ENCODE measurements at regions not wholly inside any gene's neighbourhood (a gene's known extent, or its start where the extent isn't known, plus 50 kb on each side); places are given as distances from the start of the nearest gene placed in this dataset.

- Histone ChIP-seq H3K36me3 (ENCODE audit: control insufficient read depth, insufficient read depth, low read length) (no peaks in the 10 kb centered on the region), H3K27me3 (replicated peaks; ENCODE audit: control insufficient read depth, insufficient read depth, low read length) (no peaks in the 10 kb centered on the region), H3K4me3 (replicated peaks; ENCODE audit: low read depth, low read length) (no peak overlapping the region)
- no peak for TF ChIP-seq CTCF (IDR thresholded peaks at IDR 0.05; ENCODE audit: insufficient read depth, low read length, poor library complexity, severe bottlenecking)
- DNase-seq (ENCODE audit: extremely low read depth, insufficient read length), result no peak
Observed at GRCh38 chr14:23704890-23705289, 68.7 kb downstream of the DHRS2 start.

GRCh38 chr14:23707415-23707814 lies 71.3 kb downstream of the DHRS2 start:
- H3K36me3 ChIP-seq (ENCODE audit: control insufficient read depth, insufficient read depth, low read length), result no peaks in the 10 kb centered on the region
- no peaks in the 10 kb centered on the region for H3K27me3 ChIP-seq (replicated peaks; ENCODE audit: control insufficient read depth, insufficient read depth, low read length)
- no peak overlapping the region for H3K4me3 ChIP-seq (replicated peaks; ENCODE audit: low read depth, low read length)
- no peak for DNase-seq (ENCODE audit: extremely low read depth, insufficient read length)
- TF ChIP-seq CTCF (IDR thresholded peaks at IDR 0.05; ENCODE audit: insufficient read depth, low read length, poor library complexity, severe bottlenecking), result no peak

DNA sequence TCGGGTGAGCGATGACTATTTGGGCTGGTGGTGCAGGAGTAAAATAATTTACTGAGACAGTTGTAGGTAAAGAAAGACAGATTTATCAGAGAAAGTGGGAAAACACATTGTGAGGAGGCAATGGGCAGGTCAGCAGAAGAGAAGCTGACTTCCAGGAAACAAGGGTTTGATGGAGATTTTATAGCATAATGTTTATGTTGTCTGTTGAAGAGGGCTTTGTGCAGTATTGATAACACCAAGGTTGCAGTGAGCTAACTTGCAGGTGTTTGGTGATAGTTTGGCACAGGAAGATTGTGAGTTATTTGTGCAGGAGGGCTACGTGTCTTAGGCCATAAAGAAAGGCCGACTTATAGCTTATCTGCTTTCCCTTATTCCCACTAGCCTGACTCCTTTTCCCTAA lies 72.2 kb downstream of the DHRS2 start:
- H3K4me3 ChIP-seq (replicated peaks; ENCODE audit: low read depth, low read length), result no peak overlapping the region
- no peaks in the 10 kb centered on the region for H3K27me3 ChIP-seq (replicated peaks; ENCODE audit: control insufficient read depth, insufficient read depth, low read length)
- H3K36me3 ChIP-seq (ENCODE audit: control insufficient read depth, insufficient read depth, low read length), result no peaks in the 10 kb centered on the region
- TF ChIP-seq CTCF (IDR thresholded peaks at IDR 0.05; ENCODE audit: insufficient read depth, low read length, poor library complexity, severe bottlenecking), result no peak
- no peak for DNase-seq (ENCODE audit: extremely low read depth, insufficient read length)

GRCh38 chr14:23709923-23710322 lies 73.8 kb downstream of the DHRS2 start:
- Histone ChIP-seq H3K27me3 (replicated peaks; ENCODE audit: control insufficient read depth, insufficient read depth, low read length) (no peaks in the 10 kb centered on the region), H3K36me3 (ENCODE audit: control insufficient read depth, insufficient read depth, low read length) (no peaks in the 10 kb centered on the region), H3K4me3 (replicated peaks; ENCODE audit: low read depth, low read length) (no peak overlapping the region)
- no peak for TF ChIP-seq CTCF (IDR thresholded peaks at IDR 0.05; ENCODE audit: insufficient read depth, low read length, poor library complexity, severe bottlenecking)
- DNase-seq (ENCODE audit: extremely low read depth, insufficient read length), result no peak

- no peaks in the 10 kb centered on the region for H3K27me3 ChIP-seq (replicated peaks; ENCODE audit: control insufficient read depth, insufficient read depth, low read length)
- TF ChIP-seq CTCF (IDR thresholded peaks at IDR 0.05; ENCODE audit: insufficient read depth, low read length, poor library complexity, severe bottlenecking), result no peak
- no peak for DNase-seq (ENCODE audit: extremely low read depth, insufficient read length)
Observed at GRCh38 chr14:23712287-23712686, 76.1 kb downstream of the DHRS2 start.

More at GRCh38 chr14:23712287-23712686, 76.1 kb downstream of the DHRS2 start:
- Histone ChIP-seq H3K36me3 (ENCODE audit: control insufficient read depth, insufficient read depth, low read length) (no peaks in the 10 kb centered on the region), H3K4me3 (replicated peaks; ENCODE audit: low read depth, low read length) (no peak overlapping the region)
